ENCODE measurements at regions not wholly inside any gene's neighbourhood (a gene's known extent, or its start where the extent isn't known, plus 50 kb on each side); places are given as distances from the start of the nearest gene placed in this dataset.

DNA sequence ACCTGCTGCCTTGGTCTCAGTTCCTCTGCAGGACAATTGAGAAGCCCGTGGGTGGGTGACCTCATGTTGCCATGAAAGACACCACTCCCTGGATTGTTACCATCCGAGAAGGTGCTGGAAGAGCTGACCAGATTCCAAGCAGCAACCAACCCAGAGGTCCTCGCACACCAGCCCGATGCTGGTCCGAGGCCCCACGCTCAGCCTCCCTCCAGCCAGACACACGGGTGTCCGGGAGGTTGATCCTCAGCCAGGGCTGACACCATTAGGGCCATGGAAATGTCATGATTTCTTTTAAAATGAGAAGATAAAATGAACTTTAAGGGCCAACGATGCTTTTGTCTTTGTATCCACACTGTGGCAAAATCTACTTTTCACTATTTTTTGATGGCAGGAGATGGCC is 242.3 kb downstream of the RBFOX3 start:
- no peak for FAIRE-seq

More for the DNA sequence above, 242.3 kb downstream of the RBFOX3 start:
- intact Hi-C loops (cut with micrococcal nuclease): no loop called here
- no peak overlapping the region for H3K4me2 ChIP-seq (ENCODE audit: insufficient read depth, low read length)
- H2AFZ ChIP-seq (ENCODE audit: low read depth, low read length): no peak overlapping the region
- no peaks in the 10 kb centered on the region for H4K20me1 ChIP-seq (replicated peaks; ENCODE audit: control insufficient read depth, extremely low read depth, insufficient read depth, low read length)
- dilution Hi-C loops (cut with MboI; ENCODE audit: extremely low pct_ligation_motif_present, low sequenced_read_pairs): no loop called here
- H3K36me3 ChIP-seq (ENCODE audit: control insufficient read depth in 2 of 2, extremely low read depth in 1 of 2, insufficient read depth in 2 of 2, low read length in 2 of 2): no peaks in the 10 kb centered on the region
- no peaks in the 10 kb centered on the region for H3K9me1 ChIP-seq (replicated peaks; ENCODE audit: control insufficient read depth, extremely low read depth, insufficient read depth, low read length)
- H3K9me3 ChIP-seq (replicated peaks; ENCODE audit: control insufficient read depth, insufficient read depth, low read length): no peaks in the 10 kb centered on the region
- DNase-seq (ENCODE audit: low read depth, low spot score): no peak
- H3K4me3 ChIP-seq (replicated peaks in 1 of 3; ENCODE audit: insufficient read depth in 1 of 3, low read depth in 1 of 3, low read length in 3 of 3): no peak overlapping the region
- no peaks in the 10 kb centered on the region for H3K27me3 ChIP-seq (ENCODE audit: control insufficient read depth in 2 of 2, insufficient read depth in 2 of 2, low read length in 2 of 2)
- H3K27ac ChIP-seq (ENCODE audit: insufficient read depth, low read depth, low read length): no peak overlapping the region
- no TSS peak for BruUV-seq (replicated peaks)
- CTCF ChIA-PET: no interaction called here
- no peaks in the 10 kb centered on the region for H3K4me1 ChIP-seq (ENCODE audit: control insufficient read depth, extremely low read depth, insufficient read depth, low read length)
- no peak overlapping the region for H3K9ac ChIP-seq (replicated peaks; ENCODE audit: extremely low read depth, insufficient read depth, low read length)
- H3K79me2 ChIP-seq (ENCODE audit: control insufficient read depth, insufficient read depth, low read length): no peaks in the 10 kb centered on the region
- TF ChIP-seq POLR2A (IDR thresholded peaks at IDR 0.05; ENCODE audit: low read depth, low read length) (no peak), POLR2AphosphoS5 (IDR thresholded peaks at IDR 0.05; ENCODE audit: insufficient read depth, low read depth, low read length) (no peak), JUN (IDR thresholded peaks at IDR 0.05; ENCODE audit: borderline replicate concordance, insufficient read depth, insufficient read length, low read depth) (no peak), MYC (IDR thresholded peaks at IDR 0.05; ENCODE audit: low read depth, low read length) (no peak), EZH2 (IDR thresholded peaks at IDR 0.05; ENCODE audit: borderline replicate concordance, low read depth, low read length, severe bottlenecking) (no peak), GATA2 (IDR thresholded peaks at IDR 0.05; ENCODE audit: insufficient read depth, insufficient read length, low read depth, low read length) (no peak), FOS (IDR thresholded peaks at IDR 0.05; ENCODE audit: borderline replicate concordance, insufficient read depth, low read length) (no peak)
- TF ChIP-seq, protein P1, sequence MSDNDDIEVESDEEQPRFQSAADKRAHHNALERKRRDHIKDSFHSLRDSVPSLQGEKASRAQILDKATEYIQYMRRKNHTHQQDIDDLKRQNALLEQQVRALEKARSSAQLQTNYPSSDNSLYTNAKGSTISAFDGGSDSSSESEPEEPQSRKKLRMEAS (IDR thresholded peaks at IDR 0.05; ENCODE audit: insufficient read depth, insufficient read length): no peak
- TF ChIP-seq, protein P2, sequence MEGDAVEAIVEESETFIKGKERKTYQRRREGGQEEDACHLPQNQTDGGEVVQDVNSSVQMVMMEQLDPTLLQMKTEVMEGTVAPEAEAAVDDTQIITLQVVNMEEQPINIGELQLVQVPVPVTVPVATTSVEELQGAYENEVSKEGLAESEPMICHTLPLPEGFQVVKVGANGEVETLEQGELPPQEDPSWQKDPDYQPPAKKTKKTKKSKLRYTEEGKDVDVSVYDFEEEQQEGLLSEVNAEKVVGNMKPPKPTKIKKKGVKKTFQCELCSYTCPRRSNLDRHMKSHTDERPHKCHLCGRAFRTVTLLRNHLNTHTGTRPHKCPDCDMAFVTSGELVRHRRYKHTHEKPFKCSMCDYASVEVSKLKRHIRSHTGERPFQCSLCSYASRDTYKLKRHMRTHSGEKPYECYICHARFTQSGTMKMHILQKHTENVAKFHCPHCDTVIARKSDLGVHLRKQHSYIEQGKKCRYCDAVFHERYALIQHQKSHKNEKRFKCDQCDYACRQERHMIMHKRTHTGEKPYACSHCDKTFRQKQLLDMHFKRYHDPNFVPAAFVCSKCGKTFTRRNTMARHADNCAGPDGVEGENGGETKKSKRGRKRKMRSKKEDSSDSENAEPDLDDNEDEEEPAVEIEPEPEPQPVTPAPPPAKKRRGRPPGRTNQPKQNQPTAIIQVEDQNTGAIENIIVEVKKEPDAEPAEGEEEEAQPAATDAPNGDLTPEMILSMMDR (IDR thresholded peaks at IDR 0.05; ENCODE audit: extremely low read depth in 1 of 2, insufficient read depth in 1 of 2, low read depth in 1 of 2, low read length in 2 of 2): no peak
- POLR2A ChIA-PET: no interaction called here
